ENCODE measurements at regions not wholly inside any gene's neighbourhood (a gene's known extent, or its start where the extent isn't known, plus 50 kb on each side); places are given as distances from the start of the nearest gene placed in this dataset.

- TF ChIP-seq MAX (IDR thresholded peaks at IDR 0.05; ENCODE audit: insufficient read depth, insufficient read length) (no peak), POLR2A (IDR thresholded peaks at IDR 0.05; ENCODE audit: low read depth, low read length) (no peak), CTCF (IDR thresholded peaks at IDR 0.05; ENCODE audit: extremely low read depth in 1 of 2, insufficient read depth in 1 of 2, low read depth in 1 of 2, low read length in 2 of 2) (no peak), POLR2AphosphoS5 (IDR thresholded peaks at IDR 0.05; ENCODE audit: insufficient read depth, low read depth, low read length) (no peak)
These were observed 62.1 kb upstream of the NPAS2 start for GRCh38 chr2:100757621-100758394.
